ENCODE measurements at regions not wholly inside any gene's neighbourhood (a gene's known extent, or its start where the extent isn't known, plus 50 kb on each side); places are given as distances from the start of the nearest gene placed in this dataset.

GRCh38 chr18:10035281-10035991, 121.6 kb downstream of the VAPA start:
- TF ChIP-seq, protein P1, sequence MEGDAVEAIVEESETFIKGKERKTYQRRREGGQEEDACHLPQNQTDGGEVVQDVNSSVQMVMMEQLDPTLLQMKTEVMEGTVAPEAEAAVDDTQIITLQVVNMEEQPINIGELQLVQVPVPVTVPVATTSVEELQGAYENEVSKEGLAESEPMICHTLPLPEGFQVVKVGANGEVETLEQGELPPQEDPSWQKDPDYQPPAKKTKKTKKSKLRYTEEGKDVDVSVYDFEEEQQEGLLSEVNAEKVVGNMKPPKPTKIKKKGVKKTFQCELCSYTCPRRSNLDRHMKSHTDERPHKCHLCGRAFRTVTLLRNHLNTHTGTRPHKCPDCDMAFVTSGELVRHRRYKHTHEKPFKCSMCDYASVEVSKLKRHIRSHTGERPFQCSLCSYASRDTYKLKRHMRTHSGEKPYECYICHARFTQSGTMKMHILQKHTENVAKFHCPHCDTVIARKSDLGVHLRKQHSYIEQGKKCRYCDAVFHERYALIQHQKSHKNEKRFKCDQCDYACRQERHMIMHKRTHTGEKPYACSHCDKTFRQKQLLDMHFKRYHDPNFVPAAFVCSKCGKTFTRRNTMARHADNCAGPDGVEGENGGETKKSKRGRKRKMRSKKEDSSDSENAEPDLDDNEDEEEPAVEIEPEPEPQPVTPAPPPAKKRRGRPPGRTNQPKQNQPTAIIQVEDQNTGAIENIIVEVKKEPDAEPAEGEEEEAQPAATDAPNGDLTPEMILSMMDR (IDR thresholded peaks at IDR 0.05; ENCODE audit: insufficient read depth, low read length, severe bottlenecking) = no peak
- Histone ChIP-seq H3K27me3 (ENCODE audit: control insufficient read depth, insufficient read depth, low read length) (no peaks in the 10 kb centered on the region), H3K36me3 (ENCODE audit: control insufficient read depth, insufficient read depth, low read length) (no peaks in the 10 kb centered on the region), H3K4me3 (ENCODE audit: low read depth, low read length) (no peak overlapping the region)
- FAIRE-seq (peak; percentile 85), DNase-seq (ENCODE audit: low read depth) (peak; percentile 94)

DNA sequence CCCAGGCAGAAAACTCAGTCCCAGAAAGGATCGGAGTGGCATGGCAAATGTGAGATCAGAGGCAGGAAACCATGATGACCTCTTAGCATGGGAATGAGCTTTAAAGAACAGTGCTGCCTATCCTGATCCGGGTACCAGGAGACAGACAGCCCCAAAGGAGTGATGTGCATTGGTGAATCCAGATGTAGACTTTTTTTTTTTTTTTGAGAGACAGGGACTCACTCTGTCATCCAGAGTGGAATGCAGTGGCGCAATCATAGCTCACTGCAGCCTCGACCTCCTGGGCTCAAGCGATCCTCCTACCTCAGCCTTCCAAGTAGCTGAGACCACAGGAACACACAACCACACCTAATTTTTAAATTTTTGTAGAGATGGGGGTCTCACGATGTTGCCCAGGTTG, 122.7 kb downstream of the VAPA start:
- peak; percentile 15 for DNase-seq (ENCODE audit: low read depth)
- TF ChIP-seq, protein P1 (IDR thresholded peaks at IDR 0.05; ENCODE audit: insufficient read depth, low read length, severe bottlenecking) = no peak
- Histone ChIP-seq H3K27me3 (ENCODE audit: control insufficient read depth, insufficient read depth, low read length) (no peaks in the 10 kb centered on the region), H3K4me3 (ENCODE audit: low read depth, low read length) (no peak overlapping the region), H3K36me3 (ENCODE audit: control insufficient read depth, insufficient read depth, low read length) (no peaks in the 10 kb centered on the region)
- no peak for FAIRE-seq

DNA sequence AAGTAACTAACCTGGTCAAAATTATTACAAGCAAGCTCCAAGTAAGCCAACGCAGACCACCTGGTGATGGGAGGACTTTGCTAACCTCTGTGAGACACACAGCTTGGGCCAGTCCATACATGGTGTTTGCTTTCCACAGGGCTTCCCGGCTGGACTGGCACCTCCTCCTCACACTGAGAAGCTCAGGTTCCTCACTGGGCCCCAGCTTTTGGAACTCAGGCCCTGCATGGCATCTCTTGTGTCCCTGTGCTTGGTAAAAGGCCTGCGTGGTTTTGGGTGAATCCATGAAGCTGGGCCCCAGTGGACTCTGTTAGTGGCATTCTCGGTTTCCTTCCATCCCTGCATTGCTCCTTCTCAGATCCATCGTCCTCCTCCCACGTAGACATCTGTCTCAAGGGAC, 123.4 kb downstream of the VAPA start:
- FAIRE-seq = no peak

GRCh38 chr18:10038268-10038667, 124.5 kb downstream of the VAPA start:
- no peak for DNase-seq (ENCODE audit: low read depth)
- TF ChIP-seq, protein P1 (IDR thresholded peaks at IDR 0.05; ENCODE audit: insufficient read depth, low read length, severe bottlenecking) = no peak
- H3K36me3 ChIP-seq (ENCODE audit: control insufficient read depth, insufficient read depth, low read length) = no peaks in the 10 kb centered on the region
- FAIRE-seq = no peak
- no peaks in the 10 kb centered on the region for H3K27me3 ChIP-seq (ENCODE audit: control insufficient read depth, insufficient read depth, low read length)
- H3K4me3 ChIP-seq (ENCODE audit: low read depth, low read length) = no peak overlapping the region

More for the DNA sequence above, 123.4 kb downstream of the VAPA start:
- H3K4me3 ChIP-seq (ENCODE audit: low read depth, low read length) = no peak overlapping the region
- no peaks in the 10 kb centered on the region for H3K36me3 ChIP-seq (ENCODE audit: control insufficient read depth, insufficient read depth, low read length)
- DNase-seq (ENCODE audit: low read depth) = no peak
- TF ChIP-seq, protein P1 (IDR thresholded peaks at IDR 0.05; ENCODE audit: insufficient read depth, low read length, severe bottlenecking) = no peak
- H3K27me3 ChIP-seq (ENCODE audit: control insufficient read depth, insufficient read depth, low read length) = no peaks in the 10 kb centered on the region

DNA sequence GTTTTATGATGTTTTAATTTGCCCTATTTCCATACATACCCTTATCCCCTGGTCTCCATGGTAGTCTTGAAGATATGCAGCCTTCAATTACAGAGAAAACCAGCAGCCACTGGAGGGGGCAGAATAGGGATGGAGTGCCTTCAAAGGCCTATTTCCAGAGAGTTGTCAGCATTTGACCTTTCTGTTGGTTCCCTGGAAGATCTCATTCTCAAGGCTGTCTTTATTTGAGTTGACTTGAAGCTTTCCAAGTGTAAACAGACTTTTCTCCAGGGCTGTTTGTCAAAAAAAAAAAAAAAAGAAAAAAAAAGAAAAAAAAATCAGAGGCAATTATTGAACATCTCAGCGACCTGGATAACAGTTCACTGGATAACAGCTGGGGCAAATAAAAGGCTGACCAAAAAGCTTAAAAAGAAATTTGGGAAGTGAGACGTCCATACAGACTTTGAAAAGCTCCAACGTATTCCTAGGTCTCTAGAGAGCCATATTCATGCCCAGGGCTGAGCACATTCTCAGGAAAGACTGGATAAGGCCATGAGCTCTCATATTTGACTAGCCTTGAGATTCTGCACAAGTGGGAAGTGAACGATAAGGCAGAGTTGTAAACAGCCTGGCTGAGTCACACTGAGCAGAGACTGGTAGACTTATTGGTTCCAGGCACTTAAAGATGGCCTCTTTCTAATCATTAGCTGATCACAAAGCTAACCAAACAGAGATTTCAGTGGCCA, 126.6 kb downstream of the VAPA start:
- no peak for DNase-seq (ENCODE audit: low read depth)
- no peak overlapping the region for H3K4me3 ChIP-seq (ENCODE audit: low read depth, low read length)
- no peak for FAIRE-seq
- TF ChIP-seq, protein P1 (IDR thresholded peaks at IDR 0.05; ENCODE audit: insufficient read depth, low read length, severe bottlenecking) = no peak
- no peaks in the 10 kb centered on the region for H3K27me3 ChIP-seq (ENCODE audit: control insufficient read depth, insufficient read depth, low read length)
- no peaks in the 10 kb centered on the region for H3K36me3 ChIP-seq (ENCODE audit: control insufficient read depth, insufficient read depth, low read length)

All from bronchial epithelial cell (primary cell).